Peyer's patch (tissue), 4 donors: ENCODE measurements at regions not wholly inside any gene's neighbourhood (a gene's known extent, or its start where the extent isn't known, plus 50 kb on each side); places are given as distances from the start of the nearest gene placed in this dataset.

Experiments used
- DNase-seq, 3 donors: peaks; one replicate each; pipeline ENCODE4 v3.0.0-alpha.2; 2017 to 2019
- H3K27ac ChIP-seq, 4 donors: fragments of 200-600 bp; sonication (generic); one replicate each; pipeline ENCODE4 v1.5.1; 2016 to 2019
- H3K27me3 ChIP-seq, 2 donors: fragments of 200-600 bp; sonication (generic); one replicate each; pipeline ENCODE4 v1.5.1; 2019
- H3K36me3 ChIP-seq, 3 donors: fragments of 200-600 bp; sonication (generic); one replicate each; pipeline ENCODE4 v1.5.1; 2016 to 2019
- H3K4me1 ChIP-seq, 4 donors: fragments of 200-600 bp; sonication (generic); one replicate each; pipeline ENCODE4 v1.5.1; 2016 to 2019
- H3K4me3 ChIP-seq, 4 donors: fragments of 200-600 bp; sonication (generic); 1 replicate in 3 of 4; 2 replicates in 1 of 4; pipeline ENCODE4 v1.5.1; 2016 to 2019; ENCODE audit warnings: mild to moderate bottlenecking in 1 of 4
- H3K9me3 ChIP-seq, 4 donors: fragments of 200-600 bp; sonication (generic); one replicate each; pipeline ENCODE4 v1.5.1; 2016 to 2019; ENCODE audit warnings: mild to moderate bottlenecking in 1 of 4
- POLR2A ChIP-seq, 2 donors: fragments of 450-650 bp; IDR thresholded peaks; one replicate each; pipeline ENCODE4 v1.5.1; 2017; ENCODE audit warnings: antibody characterized with exemption in 2 of 2, mild to moderate bottlenecking in 2 of 2, moderate library complexity in 2 of 2
- TF ChIP-seq, protein P1 (sequence below), 6 experiments: fragments of 450-650 bp in 4 of 6; fragments of 200-600 bp in 2 of 6; sonication (generic) in 1 of 6; IDR thresholded peaks; one replicate each; pipeline ENCODE4 v1.5.1; 2017 to 2019; ENCODE audit warnings: antibody characterized with exemption in 6 of 6, mild to moderate bottlenecking in 3 of 6, moderate library complexity in 1 of 6

DNA sequence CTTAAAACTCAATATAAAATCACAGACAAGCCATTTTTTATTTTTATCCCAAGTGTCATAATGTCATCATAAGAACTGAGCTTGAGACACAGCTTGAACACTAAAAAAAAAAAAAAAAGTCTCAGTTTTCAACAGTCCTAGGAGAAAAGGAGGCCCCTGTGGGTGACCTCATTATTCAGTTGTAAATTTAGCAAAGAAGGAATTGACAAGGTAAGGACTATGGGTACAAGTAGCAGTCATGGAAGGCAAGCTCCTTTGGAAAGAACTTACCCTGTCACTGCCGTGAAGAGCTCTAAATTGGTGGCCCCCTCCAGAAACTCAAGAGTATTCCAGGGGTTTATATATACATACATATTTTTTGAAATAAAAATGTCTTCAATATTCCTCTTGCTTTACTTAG lies 864.4 kb upstream of the KCND2 start:
- H3K9me3 ChIP-seq = peaks cover 0 to 4% (median 0%) of the 10 kb centered on the region in 4 donors
- no peaks in the 10 kb centered on the region for H3K4me1 ChIP-seq
- H3K36me3 ChIP-seq = no peaks in the 10 kb centered on the region
- H3K4me3 ChIP-seq = no peak overlapping the region
- no peak for DNase-seq
- H3K27me3 ChIP-seq = no peaks in the 10 kb centered on the region
- TF ChIP-seq, protein P1, sequence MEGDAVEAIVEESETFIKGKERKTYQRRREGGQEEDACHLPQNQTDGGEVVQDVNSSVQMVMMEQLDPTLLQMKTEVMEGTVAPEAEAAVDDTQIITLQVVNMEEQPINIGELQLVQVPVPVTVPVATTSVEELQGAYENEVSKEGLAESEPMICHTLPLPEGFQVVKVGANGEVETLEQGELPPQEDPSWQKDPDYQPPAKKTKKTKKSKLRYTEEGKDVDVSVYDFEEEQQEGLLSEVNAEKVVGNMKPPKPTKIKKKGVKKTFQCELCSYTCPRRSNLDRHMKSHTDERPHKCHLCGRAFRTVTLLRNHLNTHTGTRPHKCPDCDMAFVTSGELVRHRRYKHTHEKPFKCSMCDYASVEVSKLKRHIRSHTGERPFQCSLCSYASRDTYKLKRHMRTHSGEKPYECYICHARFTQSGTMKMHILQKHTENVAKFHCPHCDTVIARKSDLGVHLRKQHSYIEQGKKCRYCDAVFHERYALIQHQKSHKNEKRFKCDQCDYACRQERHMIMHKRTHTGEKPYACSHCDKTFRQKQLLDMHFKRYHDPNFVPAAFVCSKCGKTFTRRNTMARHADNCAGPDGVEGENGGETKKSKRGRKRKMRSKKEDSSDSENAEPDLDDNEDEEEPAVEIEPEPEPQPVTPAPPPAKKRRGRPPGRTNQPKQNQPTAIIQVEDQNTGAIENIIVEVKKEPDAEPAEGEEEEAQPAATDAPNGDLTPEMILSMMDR (IDR thresholded peaks at IDR 0.05) = no peak
- no peak for TF ChIP-seq POLR2A (IDR thresholded peaks at IDR 0.05)
- H3K27ac ChIP-seq = no peak overlapping the region

GRCh38 chr7:119413314-119413805 lies 859.6 kb upstream of the KCND2 start:
- H3K36me3 ChIP-seq = no peaks in the 10 kb centered on the region
- H3K27me3 ChIP-seq = no peaks in the 10 kb centered on the region
- H3K4me3 ChIP-seq = no peak overlapping the region
- no peak overlapping the region for H3K27ac ChIP-seq
- TF ChIP-seq POLR2A (IDR thresholded peaks at IDR 0.05) = no peak
- TF ChIP-seq, protein P1 (IDR thresholded peaks at IDR 0.05) = no peak
- peaks cover 0 to 5% (median 0%) of the 10 kb centered on the region in 4 donors for H3K9me3 ChIP-seq
- no peak for DNase-seq
- H3K4me1 ChIP-seq = no peaks in the 10 kb centered on the region

DNA sequence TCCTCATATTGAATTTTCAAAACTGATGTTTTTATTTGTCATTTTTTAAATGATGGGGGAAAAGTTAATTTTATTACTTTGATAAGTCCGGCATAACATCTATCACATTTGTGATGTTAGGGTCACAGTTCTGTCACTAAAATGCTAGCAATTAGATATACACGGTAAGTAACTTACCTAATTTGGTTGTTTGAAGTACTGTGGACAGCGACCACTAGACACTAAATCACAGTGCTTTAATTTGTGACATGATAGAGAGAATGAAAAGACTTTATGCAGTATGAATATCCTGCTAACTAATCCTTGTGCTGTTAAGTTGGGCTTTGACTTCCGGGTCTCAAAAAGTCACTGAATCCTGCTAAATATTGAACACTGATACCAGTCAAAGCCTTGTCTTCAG lies 857.3 kb upstream of the KCND2 start:
- no peak overlapping the region for H3K27ac ChIP-seq
- no peaks in the 10 kb centered on the region for H3K27me3 ChIP-seq
- peaks cover 0 to 5% (median 0%) of the 10 kb centered on the region in 4 donors for H3K9me3 ChIP-seq
- no peaks in the 10 kb centered on the region for H3K4me1 ChIP-seq
- no peaks in the 10 kb centered on the region for H3K36me3 ChIP-seq
- TF ChIP-seq POLR2A (IDR thresholded peaks at IDR 0.05) = no peak
- TF ChIP-seq, protein P1 (IDR thresholded peaks at IDR 0.05) = no peak
- H3K4me3 ChIP-seq = no peak overlapping the region
- no peak for DNase-seq

DNA sequence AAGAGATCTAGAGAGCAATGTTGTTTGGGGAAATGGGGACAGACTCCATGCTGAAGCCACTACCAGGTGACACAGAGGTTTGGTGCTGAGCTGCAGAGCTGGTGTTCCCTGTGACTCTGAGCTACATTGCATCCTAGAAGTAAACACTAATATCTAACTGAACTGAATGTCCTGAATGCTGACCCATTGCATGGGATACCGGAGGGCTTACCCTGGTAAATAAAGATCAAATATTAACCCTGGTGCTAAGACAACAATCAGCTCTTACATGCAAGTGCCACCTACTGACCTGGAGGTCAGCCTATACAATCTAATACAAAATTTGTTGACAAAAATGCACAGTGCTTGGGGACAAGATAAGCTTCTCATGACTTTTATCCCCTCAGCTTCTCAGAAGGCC lies 851.3 kb upstream of the KCND2 start:
- no peak for DNase-seq
- Histone ChIP-seq H3K4me3 (no peak overlapping the region), H3K27me3 (no peaks in the 10 kb centered on the region), H3K36me3 (no peaks in the 10 kb centered on the region), H3K27ac (no peak overlapping the region), H3K9me3 (no peaks in the 10 kb centered on the region), H3K4me1 (no peaks in the 10 kb centered on the region)
- TF ChIP-seq, protein P1 (IDR thresholded peaks at IDR 0.05) = no peak
- no peak for TF ChIP-seq POLR2A (IDR thresholded peaks at IDR 0.05)

- Histone ChIP-seq H3K4me3 (no peak overlapping the region), H3K27me3 (no peaks in the 10 kb centered on the region), H3K4me1 (no peaks in the 10 kb centered on the region), H3K36me3 (no peaks in the 10 kb centered on the region), H3K9me3 (no peaks in the 10 kb centered on the region), H3K27ac (no peak overlapping the region)
- no peak for DNase-seq
- TF ChIP-seq POLR2A (IDR thresholded peaks at IDR 0.05) = no peak
- TF ChIP-seq, protein P1 (IDR thresholded peaks at IDR 0.05) = no peak
These were observed 836.1 kb upstream of the KCND2 start for GRCh38 chr7:119436882-119437281.

DNA sequence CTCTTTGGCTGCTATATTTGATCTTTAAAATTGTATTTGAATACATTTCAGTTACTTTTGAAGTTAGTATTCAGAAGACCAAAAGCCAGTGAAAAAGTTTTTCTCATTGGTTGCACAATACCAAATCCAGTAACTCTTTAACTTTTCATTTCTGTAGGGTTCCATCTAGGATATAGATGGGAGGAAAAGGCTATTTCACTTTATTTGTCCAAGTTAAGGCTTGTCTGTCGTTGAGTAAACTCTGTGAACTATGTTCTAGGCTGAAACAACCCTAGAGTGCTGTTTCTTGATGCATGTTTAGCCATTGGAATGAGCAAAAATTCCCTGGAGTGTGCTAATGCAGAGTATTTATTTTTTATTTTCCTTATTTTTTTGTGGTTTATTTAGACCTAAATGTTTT lies 834.7 kb upstream of the KCND2 start:
- H3K36me3 ChIP-seq = no peaks in the 10 kb centered on the region
- no peak overlapping the region for H3K4me3 ChIP-seq
- TF ChIP-seq, protein P1 (IDR thresholded peaks at IDR 0.05) = no peak
- no peak for TF ChIP-seq POLR2A (IDR thresholded peaks at IDR 0.05)
- H3K4me1 ChIP-seq = no peaks in the 10 kb centered on the region
- no peaks in the 10 kb centered on the region for H3K9me3 ChIP-seq
- no peak overlapping the region for H3K27ac ChIP-seq
- DNase-seq = no peak
- H3K27me3 ChIP-seq = no peaks in the 10 kb centered on the region
